Nephron progenitor cell (in vitro differentiated cells): ENCODE measurements at regions not wholly inside any gene's neighbourhood (a gene's known extent, or its start where the extent isn't known, plus 50 kb on each side); places are given as distances from the start of the nearest gene placed in this dataset.

Source experiments
- DNase-seq: peaks from one replicate; pipeline ENCODE4 v3.0.0; 2021
- H3K27ac Mint-ChIP-seq: 2 replicates; pipeline ENCODE4 v1.8.0; 2021; ENCODE audit warnings: mild to moderate bottlenecking, moderate library complexity, mixed read lengths
- H3K27me3 Mint-ChIP-seq: 2 replicates; pipeline ENCODE4 v1.8.0; 2021; ENCODE audit warnings: mild to moderate bottlenecking, low read depth, mixed read lengths; ENCODE audit not compliant: poor library complexity
- H3K36me3 Mint-ChIP-seq: 2 replicates; pipeline ENCODE4 v1.8.0; 2021; ENCODE audit warnings: low read depth, mixed read lengths
- H3K4me1 Mint-ChIP-seq: 2 replicates; pipeline ENCODE4 v1.8.0; 2021; ENCODE audit warnings: mixed read lengths
- H3K4me3 Mint-ChIP-seq: 2 replicates; pipeline ENCODE4 v1.8.0; 2021; ENCODE audit warnings: mild to moderate bottlenecking, moderate library complexity, mixed read lengths
- H3K9me3 Mint-ChIP-seq: 2 replicates; pipeline ENCODE4 v1.8.0; 2021; ENCODE audit warnings: mild to moderate bottlenecking, moderate library complexity, mixed read lengths
- TF ChIP-seq, protein P1 (sequence below): fragments of 200-600 bp; sonication (generic); IDR thresholded peaks from 2 replicates; pipeline ENCODE4 v1.5.0; 2021; ENCODE audit warnings: antibody characterized with exemption

DNA sequence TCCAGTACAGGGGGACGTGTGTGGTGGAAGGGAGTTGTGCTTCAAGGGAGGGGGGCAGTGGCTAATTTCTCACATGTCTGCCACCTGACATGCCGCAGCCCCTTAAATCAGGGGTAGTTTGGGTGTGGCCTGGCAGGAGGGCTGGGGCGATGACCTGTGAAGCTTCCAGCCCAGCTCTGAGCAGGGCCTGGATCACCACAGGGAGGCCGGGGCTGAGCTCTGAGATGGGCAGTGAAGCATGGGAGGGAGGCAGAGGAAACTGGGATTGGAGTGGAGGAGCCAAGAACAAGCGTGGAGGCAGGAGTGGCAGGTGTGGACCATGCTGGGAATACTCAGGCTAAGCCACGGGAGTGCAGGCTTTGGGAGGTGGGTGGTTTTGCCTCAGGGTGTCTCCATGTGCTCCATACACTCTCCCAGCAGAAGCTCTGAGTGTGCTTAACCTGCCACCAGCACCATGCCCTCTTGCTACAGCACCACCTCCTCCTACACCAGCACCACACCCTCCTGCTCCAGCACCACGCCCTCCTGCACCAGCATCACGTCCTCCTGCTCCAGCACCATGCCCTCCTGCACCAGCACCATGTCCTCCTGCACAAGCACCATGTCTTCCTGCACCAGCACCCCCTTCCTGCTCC, 99.3 kb upstream of the SHH start:
- H3K9me3 Mint-ChIP-seq = peaks cover 27% of the 10 kb centered on the region
- H3K27me3 Mint-ChIP-seq = peaks cover 42% of the 10 kb centered on the region
- no peak overlapping the region for H3K4me3 Mint-ChIP-seq
- H3K4me1 Mint-ChIP-seq = no peaks in the 10 kb centered on the region
- no peak for DNase-seq
- TF ChIP-seq, protein P1, sequence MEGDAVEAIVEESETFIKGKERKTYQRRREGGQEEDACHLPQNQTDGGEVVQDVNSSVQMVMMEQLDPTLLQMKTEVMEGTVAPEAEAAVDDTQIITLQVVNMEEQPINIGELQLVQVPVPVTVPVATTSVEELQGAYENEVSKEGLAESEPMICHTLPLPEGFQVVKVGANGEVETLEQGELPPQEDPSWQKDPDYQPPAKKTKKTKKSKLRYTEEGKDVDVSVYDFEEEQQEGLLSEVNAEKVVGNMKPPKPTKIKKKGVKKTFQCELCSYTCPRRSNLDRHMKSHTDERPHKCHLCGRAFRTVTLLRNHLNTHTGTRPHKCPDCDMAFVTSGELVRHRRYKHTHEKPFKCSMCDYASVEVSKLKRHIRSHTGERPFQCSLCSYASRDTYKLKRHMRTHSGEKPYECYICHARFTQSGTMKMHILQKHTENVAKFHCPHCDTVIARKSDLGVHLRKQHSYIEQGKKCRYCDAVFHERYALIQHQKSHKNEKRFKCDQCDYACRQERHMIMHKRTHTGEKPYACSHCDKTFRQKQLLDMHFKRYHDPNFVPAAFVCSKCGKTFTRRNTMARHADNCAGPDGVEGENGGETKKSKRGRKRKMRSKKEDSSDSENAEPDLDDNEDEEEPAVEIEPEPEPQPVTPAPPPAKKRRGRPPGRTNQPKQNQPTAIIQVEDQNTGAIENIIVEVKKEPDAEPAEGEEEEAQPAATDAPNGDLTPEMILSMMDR = no peak
- H3K36me3 Mint-ChIP-seq = no peaks in the 10 kb centered on the region
- no peak overlapping the region for H3K27ac Mint-ChIP-seq

GRCh38 chr7:155908385-155908784, 96.1 kb upstream of the SHH start:
- Mint-ChIP-seq H3K27ac (no peak overlapping the region), H3K27me3 (peaks cover 32% of the 10 kb centered on the region), H3K36me3 (no peaks in the 10 kb centered on the region), H3K9me3 (peaks cover 27% of the 10 kb centered on the region), H3K4me3 (no peak overlapping the region), H3K4me1 (no peaks in the 10 kb centered on the region)
- no peak for DNase-seq
- TF ChIP-seq, protein P1 = no peak

GRCh38 chr7:155907450-155908200, 95.4 kb upstream of the SHH start:
- H3K9me3 Mint-ChIP-seq = peaks cover 29% of the 10 kb centered on the region
- no peak overlapping the region for H3K4me3 Mint-ChIP-seq
- TF ChIP-seq, protein P1 = no peak
- H3K4me1 Mint-ChIP-seq = no peaks in the 10 kb centered on the region
- peaks cover 26% of the 10 kb centered on the region for H3K27me3 Mint-ChIP-seq
- H3K27ac Mint-ChIP-seq = no peak overlapping the region
- no peak for DNase-seq
- no peaks in the 10 kb centered on the region for H3K36me3 Mint-ChIP-seq

GRCh38 chr7:155901176-155901575, 88.9 kb upstream of the SHH start:
- H3K4me1 Mint-ChIP-seq = no peaks in the 10 kb centered on the region
- DNase-seq = no peak
- H3K27me3 Mint-ChIP-seq = peaks cover 21% of the 10 kb centered on the region
- peaks cover 31% of the 10 kb centered on the region for H3K9me3 Mint-ChIP-seq
- H3K27ac Mint-ChIP-seq = no peak overlapping the region
- no peak overlapping the region for H3K4me3 Mint-ChIP-seq
- H3K36me3 Mint-ChIP-seq = no peaks in the 10 kb centered on the region
- TF ChIP-seq, protein P1 = no peak

GRCh38 chr7:155899596-155899995, 87.3 kb upstream of the SHH start:
- Mint-ChIP-seq H3K27ac (no peak overlapping the region), H3K27me3 (peaks cover 27% of the 10 kb centered on the region), H3K4me1 (no peaks in the 10 kb centered on the region), H3K9me3 (peaks cover 31% of the 10 kb centered on the region), H3K36me3 (no peaks in the 10 kb centered on the region), H3K4me3 (no peak overlapping the region)
- TF ChIP-seq, protein P1 = no peak
- DNase-seq = no peak
